OCI-LY3 (cell line): ENCODE measurements at regions not wholly inside any gene's neighbourhood (a gene's known extent, or its start where the extent isn't known, plus 50 kb on each side); places are given as distances from the start of the nearest gene placed in this dataset.

ENCODE experiments used
- EZH2phosphoT487 ChIP-seq: fragments of 200-600 bp; shearing (Covaris generic); IDR thresholded peaks from 2 replicates; pipeline ENCODE4 v1.6.1; 2018; ENCODE audit warnings: antibody characterized with exemption, mixed run types, low read depth
- TF ChIP-seq, protein P1 (sequence below): fragments of 200-600, 300-600 bp; sonication (generic); IDR thresholded peaks from 2 replicates; pipeline ENCODE4 v1.5.1; 2014; ENCODE audit warnings: antibody characterized with exemption, low read length, low read depth

DNA sequence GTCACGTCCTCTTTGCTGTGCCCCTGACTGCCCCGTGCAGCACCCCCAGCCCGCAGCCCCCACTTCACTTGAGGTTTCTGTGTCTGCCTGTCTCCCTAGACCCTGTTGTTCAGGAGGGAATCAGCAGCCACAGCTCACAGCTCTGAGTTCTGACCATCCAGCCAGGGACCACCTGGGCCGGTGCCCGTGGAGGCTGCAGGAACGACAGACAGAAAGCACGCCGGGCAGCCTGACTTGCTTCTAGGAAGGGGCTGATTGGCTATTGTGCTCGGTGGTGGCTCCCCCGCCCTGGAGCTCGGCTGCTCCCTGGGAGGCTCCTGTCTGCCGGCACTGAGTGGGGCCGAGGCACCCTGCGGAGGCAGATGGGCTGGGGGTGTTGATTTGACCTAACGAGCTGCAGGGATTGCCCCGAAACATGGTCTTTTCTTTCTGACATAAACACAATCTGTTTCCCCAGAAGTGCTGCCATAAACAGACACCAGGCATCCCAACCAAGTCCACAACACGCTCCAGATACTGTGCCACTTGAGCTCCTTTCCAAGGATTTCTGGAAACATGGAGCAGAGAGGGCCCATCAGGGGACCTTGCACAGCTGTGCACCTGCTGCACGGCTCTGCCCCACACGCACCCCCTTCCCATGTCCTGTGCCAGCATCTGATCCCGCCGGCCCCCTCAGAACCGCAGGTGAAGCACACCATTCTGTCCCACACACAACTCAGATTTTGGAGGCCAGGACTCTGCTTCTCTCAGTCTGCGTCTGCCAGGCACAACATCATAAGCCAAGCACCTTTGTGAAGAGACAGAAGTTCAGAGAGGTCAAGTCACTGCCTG, 855.9 kb downstream of the TBC1D22A start:
- TF ChIP-seq, protein P1, sequence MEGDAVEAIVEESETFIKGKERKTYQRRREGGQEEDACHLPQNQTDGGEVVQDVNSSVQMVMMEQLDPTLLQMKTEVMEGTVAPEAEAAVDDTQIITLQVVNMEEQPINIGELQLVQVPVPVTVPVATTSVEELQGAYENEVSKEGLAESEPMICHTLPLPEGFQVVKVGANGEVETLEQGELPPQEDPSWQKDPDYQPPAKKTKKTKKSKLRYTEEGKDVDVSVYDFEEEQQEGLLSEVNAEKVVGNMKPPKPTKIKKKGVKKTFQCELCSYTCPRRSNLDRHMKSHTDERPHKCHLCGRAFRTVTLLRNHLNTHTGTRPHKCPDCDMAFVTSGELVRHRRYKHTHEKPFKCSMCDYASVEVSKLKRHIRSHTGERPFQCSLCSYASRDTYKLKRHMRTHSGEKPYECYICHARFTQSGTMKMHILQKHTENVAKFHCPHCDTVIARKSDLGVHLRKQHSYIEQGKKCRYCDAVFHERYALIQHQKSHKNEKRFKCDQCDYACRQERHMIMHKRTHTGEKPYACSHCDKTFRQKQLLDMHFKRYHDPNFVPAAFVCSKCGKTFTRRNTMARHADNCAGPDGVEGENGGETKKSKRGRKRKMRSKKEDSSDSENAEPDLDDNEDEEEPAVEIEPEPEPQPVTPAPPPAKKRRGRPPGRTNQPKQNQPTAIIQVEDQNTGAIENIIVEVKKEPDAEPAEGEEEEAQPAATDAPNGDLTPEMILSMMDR = no peak
- no peak for TF ChIP-seq EZH2phosphoT487
